HepG2 (cell line): ENCODE measurements at regions not wholly inside any gene's neighbourhood (a gene's known extent, or its start where the extent isn't known, plus 50 kb on each side); places are given as distances from the start of the nearest gene placed in this dataset.

Experiments
- EP300 ChIP-seq, 3 experiments: sonication (generic) in 1 of 3; formaldehyde crosslinking in 1 of 3; IDR thresholded peaks; 2 replicates each; pipeline versions ENCODE4 v1.5.1 to v1.6.1; 2011 to 2020; ENCODE audit warnings: low read depth in 2 of 3, low read length in 2 of 3, borderline replicate concordance in 1 of 3, improper control_type of control experiment in 1 of 3, mild to moderate bottlenecking in 1 of 3, missing genetic modification reagents in 1 of 3, moderate library complexity in 1 of 3
- ZNF766 ChIP-seq: sonication (generic); formaldehyde crosslinking; IDR thresholded peaks from 2 replicates; pipeline ENCODE4 v1.5.0; 2020; ENCODE audit warnings: missing genetic modification reagents, borderline replicate concordance
- ZSCAN20 ChIP-seq: sonication (generic); formaldehyde crosslinking; IDR thresholded peaks from 2 replicates; pipeline ENCODE4 v1.4.0; 2020; ENCODE audit warnings: missing genetic modification reagents, mild to moderate bottlenecking, borderline replicate concordance

DNA sequence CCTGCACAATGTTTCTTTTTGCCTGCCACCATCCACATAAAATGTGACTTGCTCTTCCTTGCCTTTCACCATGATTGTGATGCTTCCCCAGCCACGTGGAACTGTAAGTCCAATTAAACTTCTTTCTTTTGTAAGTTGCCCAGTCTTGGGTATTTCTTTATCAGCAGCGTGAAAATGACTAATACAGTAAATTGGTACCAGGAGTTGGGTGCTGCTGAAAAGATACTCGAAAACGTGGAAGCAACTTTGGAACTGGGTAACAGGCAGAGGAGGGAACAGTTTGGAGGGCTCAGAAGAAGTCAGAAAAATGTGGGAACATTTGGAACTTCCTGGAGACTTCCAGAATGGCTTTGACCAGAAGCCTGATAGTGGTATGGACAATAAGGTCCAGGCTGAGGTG, 425.3 kb downstream of the GPATCH2 start:
- no peak for TF ChIP-seq ZSCAN20 (CRISPR knock-in tag)
- TF ChIP-seq EP300 (IDR thresholded peaks at IDR 0.05; ENCODE audit: low read depth in 2 of 2, low read length in 2 of 2) = no peak
- TF ChIP-seq EP300 (CRISPR knock-in tag; IDR thresholded peaks at IDR 0.05; ENCODE audit: borderline replicate concordance) = no peak
- no peak for TF ChIP-seq ZNF766 (CRISPR knock-in tag)
